SK-N-SH treated with all-trans-retinoic acid at 6 μM for 48 hours (cell line): ENCODE measurements at regions not wholly inside any gene's neighbourhood (a gene's known extent, or its start where the extent isn't known, plus 50 kb on each side); places are given as distances from the start of the nearest gene placed in this dataset.

ENCODE experiments used
- ARNTL ChIP-seq: fragments of 450-650 bp; formaldehyde crosslinking; IDR thresholded peaks from 2 replicates; pipeline ENCODE4 v1.5.0; 2020; ENCODE audit warnings: low read depth, mild to moderate bottlenecking, moderate library complexity, borderline replicate concordance
- GLIS3 ChIP-seq: fragments of 250-450 bp; sonication (Bioruptor Pico); IDR thresholded peaks from 2 replicates; pipeline ENCODE4 v1.5.0; 2020; ENCODE audit warnings: mild to moderate bottlenecking, moderate library complexity
- OSR1 ChIP-seq: fragments of 250-450 bp; sonication (Bioruptor Pico); IDR thresholded peaks from 2 replicates; pipeline ENCODE4 v1.8.0; 2022; ENCODE audit warnings: moderate library complexity, mild to moderate bottlenecking, inconsistent platforms
- RARB ChIP-seq: fragments of 250-450 bp; sonication (Bioruptor Pico); IDR thresholded peaks from 2 replicates; pipeline ENCODE4 v1.8.0; 2021; ENCODE audit warnings: mild to moderate bottlenecking, moderate library complexity
- SNAI2 ChIP-seq: fragments of 250-450 bp; sonication (Bioruptor Pico); IDR thresholded peaks from 2 replicates; pipeline ENCODE4 v1.5.0; 2020; ENCODE audit warnings: mild to moderate bottlenecking, moderate library complexity
- ZFP30 ChIP-seq: fragments of 450-650 bp; formaldehyde crosslinking; IDR thresholded peaks from 2 replicates; pipeline ENCODE4 v1.5.0; 2022; ENCODE audit warnings: mild to moderate bottlenecking, moderate library complexity
- TF ChIP-seq, protein P1 (sequence below): fragments of 250-450 bp; sonication (Bioruptor Pico); IDR thresholded peaks from 2 replicates; pipeline ENCODE4 v1.5.1; 2020; ENCODE audit warnings: low read depth, mild to moderate bottlenecking, moderate library complexity
- TF ChIP-seq, protein P2 (sequence below): fragments of 250-450 bp; sonication (Bioruptor Pico); IDR thresholded peaks from 2 replicates; pipeline ENCODE4 v1.8.0; 2020; ENCODE audit warnings: mild to moderate bottlenecking, moderate library complexity, borderline replicate concordance

- TF ChIP-seq, protein P1, sequence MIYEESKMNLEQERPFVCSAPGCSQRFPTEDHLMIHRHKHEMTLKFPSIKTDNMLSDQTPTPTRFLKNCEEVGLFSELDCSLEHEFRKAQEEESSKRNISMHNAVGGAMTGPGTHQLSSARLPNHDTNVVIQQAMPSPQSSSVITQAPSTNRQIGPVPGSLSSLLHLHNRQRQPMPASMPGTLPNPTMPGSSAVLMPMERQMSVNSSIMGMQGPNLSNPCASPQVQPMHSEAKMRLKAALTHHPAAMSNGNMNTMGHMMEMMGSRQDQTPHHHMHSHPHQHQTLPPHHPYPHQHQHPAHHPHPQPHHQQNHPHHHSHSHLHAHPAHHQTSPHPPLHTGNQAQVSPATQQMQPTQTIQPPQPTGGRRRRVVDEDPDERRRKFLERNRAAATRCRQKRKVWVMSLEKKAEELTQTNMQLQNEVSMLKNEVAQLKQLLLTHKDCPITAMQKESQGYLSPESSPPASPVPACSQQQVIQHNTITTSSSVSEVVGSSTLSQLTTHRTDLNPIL (CRISPR knock-in tag): no peak
- no peak for TF ChIP-seq RARB
- no peak for TF ChIP-seq OSR1 (CRISPR knock-in tag)
- no peak for TF ChIP-seq ARNTL (CRISPR knock-in tag)
- no peak for TF ChIP-seq GLIS3
- TF ChIP-seq, protein P2, sequence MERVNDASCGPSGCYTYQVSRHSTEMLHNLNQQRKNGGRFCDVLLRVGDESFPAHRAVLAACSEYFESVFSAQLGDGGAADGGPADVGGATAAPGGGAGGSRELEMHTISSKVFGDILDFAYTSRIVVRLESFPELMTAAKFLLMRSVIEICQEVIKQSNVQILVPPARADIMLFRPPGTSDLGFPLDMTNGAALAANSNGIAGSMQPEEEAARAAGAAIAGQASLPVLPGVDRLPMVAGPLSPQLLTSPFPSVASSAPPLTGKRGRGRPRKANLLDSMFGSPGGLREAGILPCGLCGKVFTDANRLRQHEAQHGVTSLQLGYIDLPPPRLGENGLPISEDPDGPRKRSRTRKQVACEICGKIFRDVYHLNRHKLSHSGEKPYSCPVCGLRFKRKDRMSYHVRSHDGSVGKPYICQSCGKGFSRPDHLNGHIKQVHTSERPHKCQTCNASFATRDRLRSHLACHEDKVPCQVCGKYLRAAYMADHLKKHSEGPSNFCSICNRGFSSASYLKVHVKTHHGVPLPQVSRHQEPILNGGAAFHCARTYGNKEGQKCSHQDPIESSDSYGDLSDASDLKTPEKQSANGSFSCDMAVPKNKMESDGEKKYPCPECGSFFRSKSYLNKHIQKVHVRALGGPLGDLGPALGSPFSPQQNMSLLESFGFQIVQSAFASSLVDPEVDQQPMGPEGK (CRISPR knock-in tag): no peak
- TF ChIP-seq ZFP30 (CRISPR knock-in tag): no peak
- no peak for TF ChIP-seq SNAI2 (CRISPR knock-in tag)
Measured at GRCh38 chr22:23509571-23510302, 70.4 kb downstream of the IGLL1 start.
